Fibroblast of gingiva (primary cell): ENCODE measurements at regions not wholly inside any gene's neighbourhood (a gene's known extent, or its start where the extent isn't known, plus 50 kb on each side); places are given as distances from the start of the nearest gene placed in this dataset.

Source experiments
- DNase-seq: peaks from one replicate; pipeline ENCODE4 v3.0.0-alpha.2; 2011; ENCODE audit warnings: low read depth

DNA sequence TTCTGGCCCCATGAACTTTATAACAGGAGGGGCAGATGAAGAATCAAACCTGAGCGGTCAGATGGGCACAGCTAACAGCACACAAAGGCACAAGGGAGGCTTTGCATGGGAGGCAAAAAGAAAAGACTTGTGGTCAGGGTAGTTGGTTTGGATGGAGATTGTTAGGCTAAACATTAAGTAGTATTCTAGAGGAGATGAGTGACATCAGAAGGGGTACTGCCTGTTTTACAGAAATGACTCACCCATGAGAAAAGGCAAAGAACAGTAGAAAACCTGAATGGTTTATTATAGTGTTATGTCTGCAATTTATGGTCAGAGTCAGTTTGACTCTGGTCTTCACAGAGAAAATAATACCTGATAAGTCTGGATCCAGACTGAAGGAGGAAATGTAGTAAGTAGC is 129.8 kb upstream of the KIRREL3 start:
- no peak for DNase-seq

DNA sequence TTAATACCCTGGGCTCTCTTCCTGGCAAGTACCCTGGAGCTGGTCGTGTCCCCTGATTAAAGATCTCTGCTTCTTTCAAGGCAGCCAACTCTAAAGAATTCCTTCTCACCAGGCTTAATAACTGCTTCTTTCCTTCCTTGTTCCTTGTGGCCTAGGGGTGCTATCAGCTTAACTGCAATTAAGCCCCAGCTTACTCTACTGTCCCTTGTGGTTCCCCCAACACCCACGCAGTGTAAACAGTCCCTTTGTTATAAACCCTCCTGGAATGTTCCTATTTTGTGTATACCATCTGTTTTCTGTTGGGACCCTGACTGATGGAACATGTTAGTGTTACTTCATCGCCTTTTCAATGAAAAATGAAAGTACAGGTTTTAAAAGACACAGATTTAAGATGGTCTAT is 126.4 kb upstream of the KIRREL3 start:
- DNase-seq: no peak

DNA sequence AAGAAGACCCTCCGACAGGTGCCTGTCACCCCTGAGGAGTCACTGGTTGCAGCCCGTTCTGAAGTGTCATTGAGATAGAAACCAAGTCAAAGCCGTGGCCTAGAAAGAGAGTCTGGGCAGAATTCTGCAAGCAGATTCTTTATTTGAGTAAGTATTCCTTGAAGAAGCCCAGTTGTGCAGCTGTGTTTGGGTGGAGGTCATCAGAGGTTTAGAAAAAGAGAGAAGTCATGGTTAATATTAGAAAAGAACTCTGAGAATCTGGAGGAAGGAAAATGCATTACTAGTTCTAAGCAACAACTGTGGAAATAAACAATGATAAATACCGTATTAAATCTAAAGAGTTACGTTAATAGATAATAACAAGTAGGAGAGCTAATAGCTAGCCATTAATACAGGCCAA is 118.8 kb upstream of the KIRREL3 start:
- DNase-seq: no peak

DNA sequence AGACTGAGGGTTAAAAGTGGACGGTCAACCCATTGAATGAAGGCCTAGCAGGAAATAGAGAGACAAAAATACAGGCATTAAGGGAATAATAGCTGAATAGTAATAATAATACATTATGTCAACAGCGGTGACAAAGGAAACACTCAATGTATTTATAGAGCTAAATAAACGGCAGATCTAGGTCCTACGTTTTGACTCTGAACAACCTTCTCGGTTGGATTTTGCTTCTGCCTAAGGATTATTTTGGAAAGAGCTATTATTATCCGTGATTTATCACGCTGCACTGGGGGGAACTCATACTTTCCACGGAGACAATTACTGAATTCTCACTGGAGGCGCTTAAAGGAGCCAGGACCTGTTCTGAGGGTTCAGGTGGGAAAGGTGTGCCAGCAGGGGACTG is 118.2 kb upstream of the KIRREL3 start:
- no peak for DNase-seq

DNA sequence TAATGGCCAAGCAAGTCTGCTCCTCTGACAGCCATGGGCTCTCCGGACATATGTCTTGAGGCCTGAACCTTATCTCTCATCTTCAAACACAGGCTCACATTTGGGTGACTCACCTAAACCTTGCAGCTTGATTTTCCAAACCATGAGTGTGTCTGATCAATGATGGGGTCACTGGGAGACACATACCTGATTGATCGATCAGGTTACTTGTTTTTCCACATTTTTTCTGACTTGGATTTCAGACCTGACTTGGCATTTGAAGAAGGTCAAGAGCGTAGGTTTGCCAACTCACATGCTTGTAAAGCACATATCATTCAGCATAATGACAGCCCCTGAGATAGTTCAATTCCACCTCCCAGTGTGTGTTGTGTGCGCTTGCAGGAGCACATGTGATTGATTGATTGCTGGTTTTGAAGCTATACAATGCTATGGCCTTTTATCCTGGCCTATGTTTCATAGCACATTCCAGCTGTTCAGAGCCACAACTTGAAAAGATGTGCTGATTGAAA is 116.7 kb upstream of the KIRREL3 start:
- DNase-seq: no peak

DNA sequence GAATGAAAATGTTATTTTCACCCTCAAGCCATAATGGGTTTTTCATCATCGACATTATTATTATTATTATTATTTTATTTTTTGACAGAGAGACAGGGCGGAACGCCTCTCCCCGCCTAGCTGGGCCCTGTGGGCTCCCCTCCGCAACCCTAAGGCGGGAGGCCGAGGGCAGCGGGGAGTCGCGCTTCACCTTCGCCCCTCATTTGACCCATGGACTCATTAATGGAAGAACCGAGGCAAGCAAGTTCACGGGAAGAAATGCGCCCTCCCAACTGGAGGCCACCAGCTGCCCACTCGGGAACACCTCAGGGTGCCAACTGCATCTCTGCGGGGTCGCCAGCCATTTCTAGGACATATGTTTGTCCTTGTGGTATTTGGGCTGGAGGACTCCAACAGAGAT is 115.3 kb upstream of the KIRREL3 start:
- DNase-seq: no peak

DNA sequence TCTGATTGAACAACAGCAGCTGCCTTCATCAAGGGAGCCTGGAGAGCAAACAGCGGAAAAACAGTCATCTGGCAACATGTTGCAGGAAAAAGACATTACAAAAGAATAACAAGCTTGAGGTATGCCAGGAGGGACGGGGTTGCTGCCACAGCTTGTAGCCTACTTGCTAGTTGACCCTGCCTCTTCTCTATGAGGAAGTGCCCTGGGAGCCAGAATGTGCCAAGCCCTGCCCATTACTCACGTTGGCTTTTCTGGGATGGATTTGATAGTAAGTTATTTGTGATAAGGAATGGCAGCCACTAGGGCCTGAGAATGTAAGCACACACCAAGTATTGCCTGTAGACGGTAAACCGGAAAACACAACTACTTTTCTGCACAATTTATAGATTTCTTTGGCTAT is 113.5 kb upstream of the KIRREL3 start:
- DNase-seq: no peak

DNA sequence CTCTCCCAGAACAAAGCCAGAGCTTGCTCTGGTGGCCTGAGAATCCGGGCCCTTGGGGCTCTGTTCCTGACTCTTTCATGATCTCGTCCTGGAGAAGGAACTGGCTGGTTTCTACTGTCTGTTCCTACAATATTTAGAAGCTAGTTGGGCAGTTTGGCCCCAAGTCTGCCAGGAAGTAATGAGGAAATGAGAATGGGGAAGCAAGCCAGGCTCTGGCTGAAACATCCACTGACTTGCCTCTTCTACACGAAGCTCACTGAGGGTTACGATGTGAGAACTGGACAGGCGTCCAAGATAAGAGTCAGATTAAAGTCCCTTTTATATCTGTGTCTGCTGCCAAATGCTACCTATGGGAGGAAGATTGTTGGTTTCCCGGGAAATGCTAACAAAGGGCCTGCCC is 110.0 kb upstream of the KIRREL3 start:
- no peak for DNase-seq

DNA sequence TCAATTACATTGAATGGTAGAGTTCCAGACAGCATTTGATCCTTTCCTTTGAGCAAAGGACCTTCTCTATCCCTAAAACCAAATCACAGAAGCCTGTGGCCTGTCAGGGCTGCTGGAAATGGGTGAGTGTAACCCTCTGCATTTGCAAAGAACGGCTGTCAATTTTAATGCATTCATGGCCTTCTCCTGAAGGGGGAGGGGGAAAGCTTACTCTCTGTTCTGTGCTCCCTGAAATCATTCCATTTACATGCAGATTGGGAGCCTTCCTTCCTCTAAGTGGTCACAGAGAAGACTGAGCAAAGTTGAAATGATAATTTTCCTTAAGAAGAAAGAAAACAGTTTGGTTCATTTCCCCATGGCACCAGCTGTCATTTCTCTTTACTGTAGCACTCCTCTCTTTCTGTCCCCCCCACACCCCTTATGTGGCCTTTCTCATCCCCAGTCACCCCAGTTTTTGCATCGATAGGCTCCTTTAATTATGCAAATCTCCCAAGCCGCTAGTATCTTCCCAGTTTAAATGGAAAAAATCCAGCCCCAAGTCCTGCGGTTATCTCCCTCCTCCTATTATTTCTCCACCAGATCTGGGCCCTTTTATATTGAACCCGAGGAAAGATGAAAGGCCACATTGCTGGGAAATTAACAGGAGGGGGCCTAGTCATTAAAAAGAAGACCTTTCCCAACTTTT is 109.4 kb upstream of the KIRREL3 start:
- no peak for DNase-seq

DNA sequence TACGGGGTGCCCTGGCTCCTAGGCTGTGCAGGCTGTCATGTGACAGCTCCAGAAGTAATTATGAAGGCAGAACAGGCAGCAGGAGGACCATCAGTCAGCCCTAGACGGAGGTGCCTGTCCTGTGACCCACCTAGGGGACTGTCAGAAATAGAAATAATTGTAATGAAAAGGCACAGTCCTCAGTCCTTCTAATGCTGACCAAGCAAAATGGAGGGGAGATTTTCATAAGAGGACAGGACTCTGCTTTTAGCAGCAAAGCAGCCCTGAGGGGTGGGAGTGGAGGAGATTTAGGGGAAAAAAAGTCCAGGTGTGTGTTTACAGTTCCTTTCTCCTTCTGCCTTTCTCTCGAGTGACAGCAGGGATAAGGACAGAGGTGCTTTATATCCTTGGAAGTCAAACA is 108.3 kb upstream of the KIRREL3 start:
- no peak for DNase-seq

DNA sequence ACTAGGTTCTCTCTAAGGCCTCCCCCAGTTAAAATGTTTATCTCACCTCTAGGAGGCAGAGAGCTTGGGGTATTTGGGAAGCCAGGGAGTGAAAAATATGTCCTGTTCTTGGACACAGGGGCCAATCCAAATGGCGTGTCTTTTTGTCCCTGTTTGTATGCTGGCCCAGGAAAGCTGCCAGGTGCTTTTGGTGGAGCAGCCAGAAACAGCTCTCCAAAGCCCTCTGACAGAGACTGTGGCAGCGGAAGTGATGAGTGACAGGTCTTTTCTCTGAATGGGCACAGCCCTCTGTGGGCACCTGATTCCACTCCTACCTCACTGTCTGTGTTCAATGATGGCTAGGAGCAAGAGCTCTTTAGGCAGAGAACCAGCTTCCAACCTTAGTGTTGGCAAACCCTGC is 106.4 kb upstream of the KIRREL3 start:
- no peak for DNase-seq

DNA sequence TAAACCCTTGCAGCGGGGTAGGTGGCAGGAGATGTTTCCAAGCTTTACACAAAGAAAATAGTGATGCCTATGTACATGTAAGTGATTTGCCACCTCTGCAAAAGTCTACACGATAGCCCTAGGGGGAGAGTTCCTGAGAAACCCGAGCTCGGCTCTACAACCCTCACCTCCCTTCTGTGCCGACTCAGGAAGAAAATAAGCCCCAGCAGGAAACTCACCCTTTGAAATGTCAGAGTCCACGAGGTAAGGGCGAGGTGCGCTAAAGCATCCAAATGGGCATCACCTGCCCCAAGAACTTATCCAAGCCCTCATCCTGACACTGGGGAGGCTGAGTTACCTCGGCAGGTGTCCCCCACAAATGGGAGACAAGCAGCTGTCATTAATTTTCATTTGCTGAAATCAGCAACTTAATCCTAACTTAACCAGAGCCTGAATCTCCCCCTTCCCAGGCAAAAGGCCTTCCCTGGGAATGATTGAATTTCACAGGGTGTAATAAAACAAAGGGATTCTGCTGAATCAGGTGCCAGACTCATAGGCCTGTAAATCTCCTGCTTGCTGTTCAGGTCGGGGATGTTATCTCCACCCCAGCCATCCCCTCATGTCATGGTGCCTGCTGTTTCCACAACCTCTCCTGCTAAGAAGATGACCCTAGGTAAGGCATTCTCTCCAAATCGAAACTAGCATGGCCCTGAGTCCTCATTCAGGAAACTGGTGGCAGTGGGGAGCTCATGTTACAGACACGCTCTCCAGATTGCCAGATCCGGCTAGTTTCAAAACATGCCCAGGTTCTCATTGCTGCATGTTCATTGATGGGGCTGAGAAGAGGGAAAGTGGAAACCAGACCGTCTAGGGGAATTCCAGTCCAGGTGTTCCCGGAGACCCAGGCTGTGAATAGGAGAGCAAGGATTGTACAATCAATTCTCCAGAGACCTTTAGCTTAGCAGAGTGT is 105.3 kb upstream of the KIRREL3 start:
- DNase-seq: no peak

DNA sequence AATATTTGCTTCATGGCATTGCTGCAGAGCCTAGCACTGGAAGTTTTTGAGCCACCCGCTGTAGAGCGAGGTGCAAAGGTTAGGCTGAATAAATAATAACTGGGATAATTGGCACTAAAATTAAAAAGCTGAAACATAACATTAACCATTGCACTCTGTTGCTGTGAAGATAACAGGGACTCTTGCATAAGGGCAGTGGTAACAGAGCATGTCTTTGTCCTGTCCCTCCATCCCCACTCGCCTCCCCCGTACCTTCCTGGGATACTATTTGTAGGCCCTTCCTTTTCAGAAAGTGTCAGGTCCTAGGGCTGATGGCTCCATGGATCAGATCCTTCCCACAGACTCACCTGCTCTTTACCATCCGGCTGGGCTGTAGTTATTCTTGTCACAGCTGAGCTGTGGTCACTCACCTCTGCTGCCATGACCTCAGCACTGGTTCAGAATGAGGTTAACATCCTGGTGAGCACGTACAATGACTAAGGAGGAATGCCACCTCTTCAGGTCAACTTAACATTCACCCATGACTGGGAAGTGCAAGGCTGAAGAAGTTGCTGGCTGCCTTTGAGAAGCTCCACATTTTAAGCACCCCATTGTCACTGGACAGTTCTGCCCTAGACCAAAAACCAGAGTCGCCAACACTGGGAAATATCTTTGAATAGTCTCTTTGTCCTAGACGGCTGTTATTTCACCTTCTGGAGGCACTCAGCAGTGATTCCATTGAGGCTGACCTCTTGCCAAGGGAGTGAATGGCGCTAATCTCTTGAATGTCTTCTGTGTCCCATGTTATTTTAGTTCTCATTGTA is 103.2 kb upstream of the KIRREL3 start:
- DNase-seq: no peak

DNA sequence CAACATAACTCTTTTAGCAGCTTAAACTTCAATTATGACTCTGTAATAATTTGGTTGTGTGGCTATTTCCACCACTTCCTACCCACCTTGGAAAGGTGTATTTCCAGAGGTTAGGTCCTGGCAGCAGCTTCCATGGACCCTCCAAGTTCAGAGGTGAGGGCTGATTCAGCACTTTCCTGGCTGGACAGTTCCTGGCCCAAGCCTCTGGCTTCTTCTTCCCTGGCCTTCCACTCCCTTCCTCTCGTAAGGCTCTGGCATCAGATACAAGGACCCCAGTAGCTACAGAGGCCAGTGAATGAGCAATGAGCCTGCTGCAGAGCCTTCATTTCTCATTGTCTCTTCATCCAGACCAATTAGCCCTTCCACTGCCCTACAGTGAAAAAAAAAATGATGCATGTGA is 98.1 kb upstream of the KIRREL3 start:
- no peak for DNase-seq

DNA sequence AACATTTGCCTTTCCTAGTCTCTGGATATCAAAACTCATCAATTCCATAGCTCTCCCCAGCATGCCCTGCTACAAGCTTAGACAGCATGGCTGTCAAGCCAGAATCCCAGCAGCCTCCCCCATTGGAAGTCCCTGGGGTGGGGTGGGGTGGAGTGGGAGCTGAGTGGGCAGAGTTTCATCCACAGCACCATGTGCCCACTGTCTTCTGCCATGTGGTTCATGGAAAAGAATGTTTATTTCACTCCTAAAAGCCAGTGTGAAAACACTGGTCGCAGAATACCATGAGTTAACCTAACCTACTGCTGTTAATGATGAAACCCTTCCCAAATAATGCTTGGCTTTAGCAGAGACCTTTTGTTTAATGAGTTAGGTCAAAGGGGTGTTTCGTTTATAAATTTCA is 80.2 kb upstream of the KIRREL3 start:
- no peak for DNase-seq

DNA sequence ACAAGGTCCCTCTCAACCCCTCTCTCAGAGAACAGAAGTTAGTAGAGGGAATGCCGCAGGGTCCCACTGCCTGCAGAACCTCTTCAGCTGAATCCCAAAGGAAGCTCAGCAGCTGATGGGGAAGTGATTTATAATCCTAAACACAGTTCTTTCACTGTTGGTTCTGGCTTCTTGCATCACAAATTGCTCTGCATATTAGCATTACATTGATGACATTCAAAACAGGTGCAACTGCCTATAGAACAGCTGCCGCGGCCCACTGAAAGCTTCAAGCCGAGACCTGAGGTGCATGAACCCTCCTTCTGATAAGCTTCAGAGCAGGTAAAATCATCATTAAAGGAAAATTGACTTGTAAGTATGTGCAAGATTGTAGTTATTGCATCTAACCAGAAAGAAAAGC is 75.2 kb upstream of the KIRREL3 start:
- DNase-seq: no peak

DNA sequence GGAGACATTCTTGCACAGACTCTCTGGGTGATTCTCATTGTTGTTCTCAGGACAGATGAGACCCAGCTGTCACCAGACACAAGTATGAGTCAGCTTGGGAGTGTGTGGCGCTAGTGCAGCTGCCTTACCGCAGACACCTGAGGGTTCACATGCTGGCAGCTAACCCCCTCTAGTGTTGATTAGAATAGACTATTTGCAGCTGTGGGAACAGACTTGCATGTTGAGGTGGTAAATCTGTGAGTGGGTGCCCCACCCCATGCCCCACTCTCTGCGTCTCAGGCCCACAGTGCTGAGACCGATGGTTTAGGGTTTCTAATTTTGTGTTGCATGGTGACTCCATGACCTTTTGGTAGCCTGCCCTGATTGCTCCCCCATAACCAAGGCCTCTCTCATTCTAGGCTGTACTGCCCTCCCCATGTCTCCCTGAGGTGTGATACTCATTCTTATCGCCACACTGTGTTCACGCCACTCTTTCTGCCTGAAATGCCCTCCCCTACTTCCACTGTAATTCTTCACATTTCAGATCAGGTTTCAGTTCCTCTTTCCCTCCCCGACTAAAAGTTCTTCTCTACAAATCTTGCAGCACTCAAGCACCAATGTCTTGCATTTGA is 73.7 kb upstream of the KIRREL3 start:
- no peak for DNase-seq

DNA sequence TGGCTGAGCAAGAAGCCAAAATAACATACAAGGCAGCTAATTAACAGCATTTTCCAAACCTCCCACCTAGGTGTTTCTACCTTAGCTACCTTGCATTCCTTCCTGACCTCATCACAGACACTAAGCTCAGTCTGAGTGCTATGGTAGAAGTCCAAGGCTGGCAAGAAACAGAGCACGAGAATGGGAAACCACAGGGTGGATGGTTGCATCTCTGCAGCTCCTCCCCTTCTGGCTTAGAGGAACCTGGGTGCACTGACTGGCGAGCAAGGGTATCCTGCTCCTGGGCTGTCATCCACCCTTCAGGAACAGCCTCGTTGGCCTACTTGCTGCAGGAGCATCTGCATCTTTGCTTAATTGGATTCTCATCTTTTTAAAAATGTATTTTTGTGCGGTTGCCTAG is 73.1 kb upstream of the KIRREL3 start:
- DNase-seq: no peak

DNA sequence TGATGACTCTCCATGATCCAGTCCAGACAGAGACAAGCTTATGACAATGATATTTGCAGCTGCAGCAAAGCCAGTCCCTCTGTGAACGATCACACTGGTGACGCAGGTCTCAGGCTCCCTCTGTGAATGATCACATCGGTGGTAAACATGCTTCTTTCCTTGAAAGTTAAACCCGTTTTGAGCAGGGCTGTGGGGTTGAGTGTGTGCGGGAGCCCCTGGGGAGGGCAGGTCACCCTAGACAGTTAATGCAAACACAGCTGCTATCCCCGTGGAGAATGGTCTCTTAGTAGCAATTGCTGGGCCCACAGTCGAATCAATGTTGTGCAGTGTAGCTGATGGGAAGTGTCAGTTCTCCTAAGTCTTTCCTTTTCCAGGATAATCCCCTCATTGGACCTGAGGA is 71.0 kb upstream of the KIRREL3 start:
- no peak for DNase-seq

DNA sequence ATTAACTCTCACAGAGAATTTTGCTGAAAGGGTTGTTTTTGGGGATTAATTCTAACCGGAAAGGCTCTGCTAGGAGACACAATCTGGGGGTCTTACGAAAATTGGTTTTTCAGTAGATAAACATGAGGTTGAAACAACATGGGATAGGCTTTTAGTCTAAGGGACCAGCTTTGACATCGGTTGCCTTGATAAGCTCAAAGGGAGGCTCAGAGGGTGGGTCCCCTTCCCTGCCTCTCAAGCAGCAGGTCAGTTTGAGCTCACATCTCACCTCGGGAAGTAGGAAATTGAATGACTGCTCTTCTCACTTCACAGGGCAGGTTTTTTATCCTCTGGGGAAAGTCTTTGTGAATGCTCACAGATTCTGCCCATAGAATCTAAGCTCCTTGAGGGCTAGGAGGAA is 70.2 kb upstream of the KIRREL3 start:
- DNase-seq: no peak

DNA sequence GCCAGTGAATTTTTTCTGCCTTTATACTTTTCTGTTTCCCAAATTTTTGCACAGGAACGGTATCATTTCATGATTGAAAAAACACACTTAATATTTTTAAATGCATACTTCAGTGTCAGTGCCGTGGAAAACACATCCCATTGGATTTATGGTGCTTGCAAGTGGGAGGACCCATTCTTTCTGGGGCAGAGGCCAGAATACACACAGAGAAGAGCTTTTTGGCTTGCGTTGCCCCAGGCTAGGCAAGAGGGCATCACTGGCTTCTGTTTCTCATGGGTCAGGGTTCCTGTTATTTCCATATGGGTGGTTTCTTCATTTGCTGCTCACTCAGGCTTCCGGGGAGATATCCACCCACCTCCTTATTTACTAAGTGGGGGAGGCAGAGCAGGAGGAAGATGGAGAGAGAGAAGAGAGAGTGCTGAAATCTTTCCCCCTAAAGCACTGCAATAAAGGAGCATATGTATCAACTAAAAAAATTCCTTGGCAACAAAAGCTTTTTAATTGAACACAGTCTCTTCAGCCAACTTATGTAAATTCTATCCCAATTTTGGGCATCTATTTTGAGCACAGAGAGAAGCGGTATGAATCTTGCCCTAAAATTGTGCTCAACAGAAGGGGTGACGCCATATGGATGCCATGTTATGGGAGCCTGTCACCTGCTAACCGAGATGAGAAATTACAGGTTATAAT is 66.0 kb upstream of the KIRREL3 start:
- DNase-seq: no peak

DNA sequence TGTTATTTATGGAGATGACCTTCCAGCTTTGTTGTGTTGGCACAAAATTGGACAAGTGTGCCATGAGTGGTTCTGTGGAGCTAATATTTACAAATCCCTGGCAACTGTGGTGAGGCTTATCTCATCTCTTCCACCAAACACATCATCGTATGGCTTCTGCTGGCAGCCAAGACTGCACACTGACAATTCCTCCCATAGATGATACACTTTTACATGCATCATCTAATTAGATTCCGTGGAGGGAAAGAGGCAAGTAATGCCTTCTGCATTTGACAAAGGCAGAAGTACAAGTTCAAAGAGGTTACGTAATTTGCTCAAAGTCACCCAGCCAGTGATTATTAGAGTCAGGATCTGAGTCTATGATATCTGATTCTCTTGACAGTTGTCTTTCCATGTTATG is 62.7 kb upstream of the KIRREL3 start:
- no peak for DNase-seq
